ENCODE measurements at regions not wholly inside any gene's neighbourhood (a gene's known extent, or its start where the extent isn't known, plus 50 kb on each side); places are given as distances from the start of the nearest gene placed in this dataset.
"Not testable (repeated sequence)": the region's sequence is repeated elsewhere in the genome, so short reads cannot be mapped to it uniquely, and the experiment has no call there.

DNA sequence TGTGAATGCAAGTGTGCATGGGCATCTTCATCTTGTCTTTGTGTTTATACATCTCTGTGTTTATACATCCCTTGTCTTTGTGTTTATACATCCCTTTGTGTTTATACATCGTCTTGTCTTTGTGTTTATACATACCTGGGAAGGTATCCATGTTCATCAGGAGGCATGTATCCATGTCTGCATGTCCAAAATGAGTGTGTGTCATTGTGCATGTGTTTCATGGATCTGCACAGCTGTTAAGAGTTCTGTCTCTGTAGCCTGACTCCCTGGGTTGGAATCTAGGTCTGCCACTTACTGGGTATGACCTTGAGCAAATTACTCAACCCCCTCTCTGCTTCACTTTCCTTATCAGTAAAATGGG, 50.1 kb upstream of the SIRPA start:
- DNase-seq (no peak), ATAC-seq (no peak)
- H3K27ac Mint-ChIP-seq: no peak overlapping the region
- ChIA-PET POLR2A (no interaction called here), CTCF (no interaction called here)
- no peaks in the 10 kb centered on the region for H3K9me3 Mint-ChIP-seq (ENCODE audit: insufficient read depth)
- H3K36me3 Mint-ChIP-seq (ENCODE audit: low read depth): no peaks in the 10 kb centered on the region
- H3K4me1 Mint-ChIP-seq (ENCODE audit: low read depth): peaks cover 4% of the 10 kb centered on the region
- H3K27me3 Mint-ChIP-seq (ENCODE audit: low read depth): peaks cover 2% of the 10 kb centered on the region
- no peak overlapping the region for H3K4me3 Mint-ChIP-seq

DNA sequence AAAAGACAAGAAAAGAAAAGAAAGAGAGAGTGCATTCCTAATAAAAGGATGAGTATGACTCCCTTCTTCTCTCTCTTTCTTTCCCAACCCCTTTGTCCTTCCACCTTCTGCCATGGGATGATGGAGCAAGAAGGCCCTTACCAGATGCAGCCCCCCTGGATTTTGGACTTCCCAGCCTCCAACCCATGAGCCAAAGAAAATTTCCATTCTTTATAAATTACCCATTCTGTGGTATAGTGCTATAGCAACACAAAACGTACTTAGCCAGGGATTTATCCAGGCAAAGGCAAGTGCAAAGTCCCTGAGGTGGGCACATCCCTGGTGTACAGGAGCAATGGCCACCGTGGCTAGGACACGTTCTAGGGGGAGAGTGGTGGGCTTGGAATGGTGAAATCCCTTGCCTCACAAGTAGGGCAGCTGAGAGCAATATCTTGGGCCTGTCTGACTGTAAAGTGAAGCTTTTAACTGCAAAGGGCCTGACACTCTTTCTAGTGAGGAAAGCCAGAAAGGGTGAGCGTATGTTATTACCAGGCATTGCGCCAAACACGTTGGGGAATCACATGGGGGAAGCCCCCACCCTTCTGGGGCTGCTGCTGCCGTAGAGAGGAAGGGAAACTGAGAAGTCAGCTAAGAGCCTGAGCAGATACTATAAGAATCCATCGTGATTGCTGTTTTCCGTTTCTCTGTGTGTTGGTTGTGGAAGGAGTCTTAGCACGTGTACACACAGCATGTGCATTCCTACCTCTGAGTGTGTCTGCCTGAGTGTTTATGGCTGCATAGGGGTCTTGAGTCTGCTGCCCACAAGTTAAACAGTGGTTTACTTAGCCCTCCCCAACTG, 50.7 kb upstream of the SIRPA start:
- no peak for DNase-seq
- ATAC-seq: no peak
- Mint-ChIP-seq H3K9me3 (ENCODE audit: insufficient read depth) (no peaks in the 10 kb centered on the region), H3K36me3 (ENCODE audit: low read depth) (no peaks in the 10 kb centered on the region), H3K27me3 (ENCODE audit: low read depth) (peaks cover 4% of the 10 kb centered on the region), H3K4me1 (ENCODE audit: low read depth) (peaks cover 2% of the 10 kb centered on the region), H3K4me3 (no peak overlapping the region), H3K27ac (no peak overlapping the region)
- POLR2A ChIA-PET: no interaction called here
- CTCF ChIA-PET: no interaction called here

DNA sequence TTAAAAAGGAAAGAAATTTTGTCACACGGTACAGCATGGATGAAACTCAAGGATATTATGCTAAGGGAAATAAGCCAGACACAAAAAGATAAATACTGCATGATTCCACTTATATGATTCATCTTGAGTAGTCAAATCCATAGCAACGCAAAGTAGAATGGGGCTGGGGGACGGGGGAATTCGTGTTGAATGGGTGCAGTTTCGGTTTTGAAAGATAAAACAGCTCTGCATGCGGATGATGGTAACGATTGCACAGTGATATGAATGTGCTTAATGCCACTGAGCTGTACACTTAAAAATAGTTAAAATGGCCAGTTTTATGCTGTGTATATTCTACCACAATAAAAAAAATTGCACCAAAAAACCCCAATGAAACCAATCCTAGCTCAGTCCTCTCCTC, 52.9 kb upstream of the SIRPA start:
- no peaks in the 10 kb centered on the region for H3K36me3 Mint-ChIP-seq (ENCODE audit: low read depth)
- peaks cover 4% of the 10 kb centered on the region for H3K27me3 Mint-ChIP-seq (ENCODE audit: low read depth)
- no peaks in the 10 kb centered on the region for H3K9me3 Mint-ChIP-seq (ENCODE audit: insufficient read depth)
- no peak for DNase-seq
- no peak overlapping the region for H3K27ac Mint-ChIP-seq
- ChIA-PET POLR2A (no interaction called here), CTCF (no interaction called here)
- no peak for ATAC-seq
- no peak overlapping the region for H3K4me3 Mint-ChIP-seq
- H3K4me1 Mint-ChIP-seq (ENCODE audit: low read depth): no peaks in the 10 kb centered on the region

GRCh38 chr20:1841554-1842140, 53.6 kb upstream of the SIRPA start:
- H3K27me3 Mint-ChIP-seq (ENCODE audit: low read depth): peaks cover 4% of the 10 kb centered on the region
- no peaks in the 10 kb centered on the region for H3K9me3 Mint-ChIP-seq (ENCODE audit: insufficient read depth)
- no peaks in the 10 kb centered on the region for H3K36me3 Mint-ChIP-seq (ENCODE audit: low read depth)
- no peak overlapping the region for H3K4me3 Mint-ChIP-seq
- no peak overlapping the region for H3K27ac Mint-ChIP-seq
- ATAC-seq (no peak), DNase-seq (no peak)
- ChIA-PET POLR2A (no interaction called here), CTCF (no interaction called here)
- no peaks in the 10 kb centered on the region for H3K4me1 Mint-ChIP-seq (ENCODE audit: low read depth)

DNA sequence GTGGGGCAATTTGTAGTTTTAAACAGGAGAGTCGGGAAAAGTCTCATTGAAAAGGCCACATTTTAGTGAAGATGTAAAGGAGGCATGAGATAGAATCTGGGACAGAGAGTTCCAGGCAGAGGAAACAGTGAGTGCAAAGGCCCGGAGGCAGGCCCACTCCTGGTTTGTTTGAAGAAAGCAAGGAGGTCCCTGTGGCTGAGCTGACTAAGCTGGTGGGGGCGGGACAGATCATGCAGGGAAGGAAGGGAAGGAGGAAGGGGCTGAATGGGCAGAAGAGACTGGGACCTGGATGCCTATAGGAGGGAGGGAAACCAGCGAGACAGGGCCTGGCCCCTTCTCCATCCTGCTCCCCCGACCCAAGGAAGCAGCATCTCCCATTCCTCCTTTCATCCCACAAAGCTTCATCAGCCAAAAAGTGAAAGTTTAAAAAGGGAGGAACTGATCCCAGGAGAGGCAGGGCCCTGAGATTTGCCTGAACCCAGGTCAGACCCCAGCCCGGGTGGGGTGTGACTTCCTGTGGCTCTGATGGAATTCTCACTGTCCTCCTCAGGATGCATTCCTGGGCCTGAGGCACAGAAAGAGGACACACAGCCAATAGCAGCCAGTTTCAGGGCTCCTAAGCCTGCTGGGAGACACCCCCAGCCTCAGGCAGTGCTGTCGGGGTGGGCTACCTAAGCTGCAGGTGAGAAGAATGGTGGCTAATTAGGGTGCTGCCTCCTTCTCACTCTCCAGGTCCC, 54.2 kb upstream of the SIRPA start:
- DNase-seq: no peak
- ChIA-PET POLR2A (no interaction called here), CTCF (no interaction called here)
- Mint-ChIP-seq H3K4me3 (no peak overlapping the region), H3K36me3 (ENCODE audit: low read depth) (no peaks in the 10 kb centered on the region), H3K27ac (no peak overlapping the region), H3K4me1 (ENCODE audit: low read depth) (no peaks in the 10 kb centered on the region), H3K27me3 (ENCODE audit: low read depth) (peaks cover 2% of the 10 kb centered on the region), H3K9me3 (ENCODE audit: insufficient read depth) (no peaks in the 10 kb centered on the region)
- ATAC-seq: no peak

DNA sequence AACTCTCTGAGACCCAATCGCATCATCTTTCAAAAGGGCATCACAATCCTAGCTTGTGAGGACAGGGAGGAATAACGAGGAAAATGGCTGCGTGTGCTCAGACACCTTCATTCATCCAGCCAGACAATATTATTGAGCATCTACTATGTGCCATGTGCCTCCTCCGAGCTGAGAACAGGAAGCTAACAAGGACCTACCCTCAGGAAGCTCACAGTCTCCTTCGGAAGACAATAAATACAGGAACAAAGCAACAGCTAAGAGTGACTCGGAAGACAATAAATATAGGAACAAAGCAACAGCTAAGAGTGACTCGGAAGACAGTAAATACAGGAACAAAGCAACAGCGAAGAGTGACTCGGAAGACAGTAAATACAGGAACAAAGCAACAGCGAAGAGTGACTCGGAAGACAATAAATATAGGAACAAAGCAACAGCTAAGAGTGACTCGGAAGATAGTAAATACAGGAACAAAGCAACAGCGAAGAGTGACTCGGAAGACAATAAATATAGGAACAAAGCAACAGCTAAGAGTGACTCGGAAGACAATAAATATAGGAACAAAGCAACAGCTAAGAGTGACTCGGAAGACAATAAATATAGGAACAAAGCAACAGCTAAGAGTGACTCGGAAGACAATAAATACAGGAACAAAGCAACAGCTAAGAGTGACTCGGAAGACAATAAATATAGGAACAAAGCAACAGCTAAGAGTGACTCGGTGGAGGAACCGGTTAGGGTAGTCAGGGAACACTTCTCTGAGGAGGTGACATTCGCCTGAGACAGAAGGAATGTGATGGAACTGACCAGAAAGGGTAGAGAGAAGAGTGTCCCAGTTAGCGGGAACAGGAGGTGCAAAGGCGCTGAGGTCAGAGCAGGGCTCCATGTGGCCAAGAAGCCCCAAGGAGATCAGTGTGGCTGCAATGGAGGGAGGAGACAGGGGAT, 55.6 kb upstream of the SIRPA start:
- ATAC-seq; DNase-seq; CTCF ChIA-PET; H3K9me3 Mint-ChIP-seq (ENCODE audit: insufficient read depth); H3K27me3 Mint-ChIP-seq (ENCODE audit: low read depth); H3K4me1 Mint-ChIP-seq (ENCODE audit: low read depth); H3K4me3 Mint-ChIP-seq; H3K36me3 Mint-ChIP-seq (ENCODE audit: low read depth); POLR2A ChIA-PET; H3K27ac Mint-ChIP-seq: not testable (repeated sequence)

DNA sequence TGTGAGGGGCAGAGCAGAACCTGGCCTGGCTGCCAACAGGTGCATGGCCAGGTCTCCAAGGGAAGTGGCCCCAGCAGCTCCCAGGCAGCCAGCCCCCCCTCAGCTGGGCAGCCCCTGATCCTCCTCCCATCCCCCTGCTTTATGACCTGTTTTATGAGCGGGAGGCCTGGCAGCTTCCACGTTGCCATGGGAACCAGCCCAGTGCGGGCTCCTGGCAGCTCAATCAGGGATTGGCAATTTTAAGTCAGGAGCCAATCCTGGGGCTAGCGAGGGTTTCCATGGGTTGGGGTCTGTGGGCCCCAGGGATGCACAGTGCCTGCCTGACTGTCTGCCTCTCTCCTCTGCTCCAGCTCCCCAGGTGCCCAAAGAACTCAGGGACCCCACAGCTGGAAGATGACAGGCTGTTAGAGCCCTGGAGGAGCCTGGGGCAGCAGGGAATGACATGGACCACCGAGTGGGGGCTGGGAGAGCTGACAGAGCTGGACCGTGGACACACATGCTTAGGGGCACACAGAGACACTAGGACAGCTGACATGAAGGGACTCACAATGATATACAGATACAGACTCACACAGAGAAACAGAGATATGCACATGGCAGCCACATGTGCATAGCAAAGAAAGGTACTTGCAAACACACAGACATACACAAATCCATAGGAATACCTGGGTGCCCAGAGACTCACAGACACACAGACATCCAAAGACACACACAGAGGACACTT, 56.5 kb upstream of the SIRPA start:
- peaks cover 2% of the 10 kb centered on the region for H3K27me3 Mint-ChIP-seq (ENCODE audit: low read depth)
- H3K4me3 Mint-ChIP-seq: no peak overlapping the region
- no peaks in the 10 kb centered on the region for H3K4me1 Mint-ChIP-seq (ENCODE audit: low read depth)
- ChIA-PET CTCF (no interaction called here), POLR2A (no interaction called here)
- no peaks in the 10 kb centered on the region for H3K36me3 Mint-ChIP-seq (ENCODE audit: low read depth)
- H3K27ac Mint-ChIP-seq: no peak overlapping the region
- DNase-seq (no peak), ATAC-seq (no peak)
- H3K9me3 Mint-ChIP-seq (ENCODE audit: insufficient read depth): no peaks in the 10 kb centered on the region

DNA sequence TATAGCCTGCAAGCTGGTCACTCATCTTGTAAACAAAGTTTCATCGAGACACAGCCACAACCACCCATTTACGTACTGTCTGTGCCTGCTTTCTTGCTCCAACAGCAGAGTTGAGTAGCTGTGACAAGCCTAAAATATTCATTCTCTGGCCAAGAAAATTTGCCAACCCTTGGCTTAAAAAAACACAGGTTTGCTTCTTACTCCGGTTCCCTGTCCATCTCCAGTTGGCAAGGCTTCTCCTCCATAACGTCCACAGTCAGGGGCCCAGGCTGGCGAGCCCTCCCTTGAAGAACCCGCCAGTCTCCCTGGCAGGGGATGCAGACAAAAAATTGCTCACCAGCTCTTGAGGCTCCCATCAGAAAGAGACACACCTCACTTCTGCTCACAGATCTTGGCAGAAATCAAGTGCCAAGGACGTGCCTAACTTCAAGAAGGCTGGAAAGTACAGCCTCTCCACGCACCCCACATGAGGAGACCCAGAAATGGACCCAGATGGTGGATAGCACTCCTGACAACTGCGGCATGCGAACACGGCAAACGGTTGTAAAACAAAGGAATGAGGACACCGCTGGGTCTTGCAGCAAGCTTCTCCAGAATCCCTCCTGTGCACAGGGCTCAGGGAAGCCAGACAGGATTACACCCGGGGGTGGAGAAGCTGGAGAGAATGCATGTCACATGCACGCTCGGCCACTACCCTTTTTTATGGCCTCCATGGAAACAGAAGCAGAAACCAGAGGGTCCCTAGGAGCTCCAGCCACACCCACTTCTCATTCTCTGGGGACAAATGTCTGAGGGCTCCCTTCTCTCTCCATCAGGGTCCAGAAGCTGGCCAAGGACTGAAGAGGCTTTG, 59.8 kb upstream of the SIRPA start:
- Mint-ChIP-seq H3K4me1 (ENCODE audit: low read depth) (no peaks in the 10 kb centered on the region), H3K27ac (no peak overlapping the region), H3K4me3 (no peak overlapping the region), H3K27me3 (ENCODE audit: low read depth) (peaks cover 2% of the 10 kb centered on the region), H3K36me3 (ENCODE audit: low read depth) (no peaks in the 10 kb centered on the region), H3K9me3 (ENCODE audit: insufficient read depth) (no peaks in the 10 kb centered on the region)
- DNase-seq (no peak), ATAC-seq (no peak)
- POLR2A ChIA-PET: no interaction called here
- CTCF ChIA-PET: no interaction called here

DNA sequence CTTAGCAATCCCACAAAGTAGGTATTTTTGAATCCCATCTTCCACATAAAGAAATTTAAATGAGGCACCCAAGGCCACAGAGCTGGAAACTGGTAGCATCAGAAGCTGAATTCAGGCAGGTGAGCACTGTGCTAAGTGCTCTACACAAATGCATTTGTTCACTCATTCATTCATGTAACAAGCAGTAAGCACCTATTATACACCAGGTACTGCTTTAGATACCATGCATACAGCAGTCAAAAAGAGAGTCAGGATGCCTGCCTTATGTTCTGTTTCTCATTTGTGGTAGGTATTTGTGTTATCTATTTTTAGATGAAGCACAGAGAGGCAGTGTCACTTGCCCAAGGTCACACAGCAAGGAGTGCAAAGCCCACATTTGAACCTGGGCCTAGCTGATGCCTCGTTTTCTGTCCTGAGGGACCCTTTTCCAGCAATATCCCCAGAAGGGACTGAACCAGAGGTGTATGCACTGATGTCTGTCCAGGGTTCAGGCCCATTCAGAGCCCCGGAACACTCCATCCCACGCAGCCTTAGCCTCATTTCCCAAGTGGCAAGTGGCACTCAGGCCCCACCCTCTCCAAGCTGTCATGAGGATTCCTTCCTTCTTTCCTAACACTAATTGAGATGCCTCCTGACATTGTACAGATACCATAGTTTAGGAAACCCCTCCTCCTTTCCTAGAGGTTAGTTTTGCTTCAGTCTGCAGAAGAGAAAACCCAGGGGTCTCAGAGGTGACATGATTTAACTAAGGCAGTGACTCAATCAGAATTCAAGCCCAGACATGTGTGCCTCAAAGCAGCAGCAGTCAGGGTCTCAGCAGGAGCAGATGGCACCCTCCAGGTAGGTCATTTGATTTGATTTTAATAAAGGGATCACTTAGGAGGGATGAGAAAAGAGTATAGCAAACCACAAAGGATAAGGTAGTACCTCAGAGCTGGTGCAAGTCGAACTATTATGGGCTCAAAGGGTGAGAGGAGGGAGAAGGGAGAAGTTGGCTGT, 61.2 kb upstream of the SIRPA start:
- no peaks in the 10 kb centered on the region for H3K27me3 Mint-ChIP-seq (ENCODE audit: low read depth)
- H3K4me3 Mint-ChIP-seq: no peak overlapping the region
- no peaks in the 10 kb centered on the region for H3K9me3 Mint-ChIP-seq (ENCODE audit: insufficient read depth)
- POLR2A ChIA-PET: no interaction called here
- no peaks in the 10 kb centered on the region for H3K4me1 Mint-ChIP-seq (ENCODE audit: low read depth)
- DNase-seq (no peak), ATAC-seq (no peak)
- CTCF ChIA-PET: interaction anchor here (1.2 kb wide), 1 partner anchor 338 kb away, joined by 3 read pairs; no protein-coding TSS in a partner anchor
- no peak overlapping the region for H3K27ac Mint-ChIP-seq
- H3K36me3 Mint-ChIP-seq (ENCODE audit: low read depth): no peaks in the 10 kb centered on the region

DNA sequence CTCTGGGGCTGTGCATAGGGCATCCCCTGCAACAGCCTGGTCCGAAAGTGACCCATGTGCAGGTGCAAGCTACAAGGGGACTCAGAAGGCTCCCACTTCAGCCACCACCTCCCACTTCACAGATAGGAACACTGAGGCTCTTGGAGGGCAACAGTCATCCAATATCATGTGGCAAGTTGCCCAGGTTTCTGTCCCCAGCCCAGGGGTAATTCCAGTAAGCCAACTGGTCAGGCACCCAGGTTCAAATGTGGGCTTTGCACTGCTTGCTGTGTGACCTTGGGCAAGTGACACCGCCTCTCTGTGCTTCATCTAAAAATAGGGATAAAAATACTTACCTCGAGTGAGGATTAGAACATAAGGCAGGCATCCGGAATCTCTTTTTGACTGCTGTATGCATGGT, 62.0 kb upstream of the SIRPA start:
- Mint-ChIP-seq H3K9me3 (ENCODE audit: insufficient read depth) (no peaks in the 10 kb centered on the region), H3K4me3 (no peak overlapping the region), H3K27me3 (ENCODE audit: low read depth) (peaks cover under 1% of the 10 kb centered on the region), H3K27ac (no peak overlapping the region), H3K36me3 (ENCODE audit: low read depth) (no peaks in the 10 kb centered on the region), H3K4me1 (ENCODE audit: low read depth) (no peaks in the 10 kb centered on the region)
- DNase-seq (no peak), ATAC-seq (no peak)
- CTCF ChIA-PET: interaction anchor here (1.2 kb wide), 1 partner anchor 339 kb away, joined by 3 read pairs; no protein-coding TSS in a partner anchor
- POLR2A ChIA-PET: no interaction called here

Measured in activated CD8-positive, alpha-beta T cell treated with anti-CD3 and anti-CD28 coated beads, Interleukin-2, amount 10 ng/mL, durations not matched to agents 7 days and 5 days (primary cell).